ENCODE measurements at regions not wholly inside any gene's neighbourhood (a gene's known extent, or its start where the extent isn't known, plus 50 kb on each side); places are given as distances from the start of the nearest gene placed in this dataset.

DNA sequence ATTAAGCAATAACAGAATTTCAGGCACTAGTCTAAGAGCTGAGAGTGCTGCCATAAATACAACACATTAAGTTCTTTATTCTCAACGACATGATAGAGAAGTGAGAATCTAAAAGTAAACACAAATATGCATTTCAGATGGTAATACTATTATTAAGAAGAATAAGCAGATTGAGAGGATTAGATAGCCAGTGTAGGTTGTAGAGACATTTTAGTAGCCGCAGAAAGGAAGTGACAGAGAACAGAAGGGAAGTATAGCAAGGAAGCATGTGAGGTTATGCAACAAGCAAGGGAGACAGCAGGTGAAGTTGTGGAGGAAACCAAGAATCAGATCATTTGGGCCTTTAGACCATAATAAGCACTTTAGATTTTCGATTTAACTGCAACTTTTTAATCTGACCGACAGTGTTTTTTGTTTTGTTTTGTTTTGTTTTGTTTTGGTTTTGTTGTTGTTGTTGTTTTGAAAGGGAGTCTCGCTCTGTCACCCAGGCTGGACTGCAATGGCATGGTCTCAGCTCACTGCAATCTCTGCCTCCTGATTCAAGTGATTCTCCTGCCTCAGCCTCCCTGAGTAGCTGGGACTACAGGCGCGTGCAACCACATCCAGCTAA is 737.0 kb upstream of the ADGRB3 start:
- Histone ChIP-seq H2AK5ac (ENCODE audit: low read depth, low read length) (no peak overlapping the region), H4K91ac (replicated peaks; ENCODE audit: insufficient read length, low read length) (no peak overlapping the region), H2AFZ (ENCODE audit: low read length) (no peak overlapping the region), H4K8ac (ENCODE audit: extremely low read depth, insufficient read depth, low read length) (no peak overlapping the region), H3K27ac (ENCODE audit: low read depth, low read length) (no peak overlapping the region), H3K23ac (ENCODE audit: insufficient read length) (no peak overlapping the region), H3K79me2 (ENCODE audit: control insufficient read depth in 1 of 2, insufficient read depth in 2 of 2, low read length in 2 of 2) (no peaks in the 10 kb centered on the region), H3K23me2 (ENCODE audit: low read depth, low read length) (no peaks in the 10 kb centered on the region), H2BK12ac (ENCODE audit: low read depth, low read length) (no peak overlapping the region), H3K9ac (replicated peaks in 1 of 4; ENCODE audit: extremely low read depth in 1 of 4, low read depth in 3 of 4, low read length in 3 of 4) (no peak overlapping the region), H3K4ac (replicated peaks; ENCODE audit: insufficient read length, low read depth, low read length) (no peak overlapping the region), H3K36me3 (ENCODE audit: control insufficient read depth in 2 of 4, insufficient read depth in 4 of 4, low read length in 3 of 4) (no peaks in the 10 kb centered on the region), H2BK15ac (ENCODE audit: low read length) (no peak overlapping the region), H2BK5ac (ENCODE audit: low read depth, low read length) (no peak overlapping the region), H4K20me1 (replicated peaks in 1 of 2; ENCODE audit: control insufficient read depth in 1 of 2, insufficient read depth in 2 of 2, low read length in 2 of 2) (no peaks in the 10 kb centered on the region), H2BK20ac (ENCODE audit: low read length) (no peak overlapping the region), H3K18ac (ENCODE audit: extremely low read depth, low read length) (no peak overlapping the region), H3K4me1 (replicated peaks in 1 of 4; ENCODE audit: control insufficient read depth in 3 of 4, insufficient read depth in 4 of 4, low read length in 3 of 4) (no peaks in the 10 kb centered on the region), H3K4me3 (ENCODE audit: extremely low read depth in 1 of 4, insufficient read depth in 2 of 4, low read depth in 3 of 4, low read length in 4 of 4) (no peak overlapping the region), H3K79me1 (ENCODE audit: low read depth, low read length) (no peaks in the 10 kb centered on the region), H3K27me3 (replicated peaks in 1 of 4; ENCODE audit: control insufficient read depth in 3 of 4, extremely low read depth in 1 of 4, insufficient read depth in 3 of 4, low read length in 3 of 4) (no peaks in the 10 kb centered on the region), H3K9me3 (ENCODE audit: insufficient read depth in 2 of 2, low read depth in 1 of 2, low read length in 1 of 2) (no peaks in the 10 kb centered on the region; a peak in 1 of 4 replicates), H4K5ac (ENCODE audit: insufficient read length, low read depth, low read length) (no peak overlapping the region), H3K4me2 (ENCODE audit: insufficient read depth in 1 of 2, low read depth in 2 of 2, low read length in 2 of 2) (no peak overlapping the region), H3K14ac (ENCODE audit: insufficient read length) (no peak overlapping the region), H2BK120ac (replicated peaks; ENCODE audit: low read depth, low read length) (no peak overlapping the region), H3K56ac (replicated peaks; ENCODE audit: insufficient read length, low read depth, low read length) (no peak overlapping the region)
- ChIA-PET POLR2A (ENCODE audit: partially characterized antibody) (no interaction called here), CTCF (ENCODE audit: partially characterized antibody) (interaction anchor here (0.7 kb wide), 1 partner anchor 302 kb away, joined by 3 read pairs; no protein-coding TSS in a partner anchor)
- no peak for DNase-seq (ENCODE audit: low read depth in 1 of 2, low spot score in 2 of 2)
- 87% methylated on average over 7 of the region's 7 CpGs; no CpG with 5 or more reads in 1 of the 2 experiments for WGBS, 2 experiments (ENCODE audit: extremely low coverage in 1 of 2, insufficient coverage in 1 of 2, insufficient read length in 1 of 2, insufficient replicate concordance in 2 of 2, low coverage in 1 of 2, low lambda C conversion rate in 2 of 2, missing lambda C conversion rate in 1 of 2)
- FAIRE-seq: no peak
- TF ChIP-seq CHD1 (IDR thresholded peaks at IDR 0.05; ENCODE audit: low read depth, low read length) (no peak), HDAC2 (IDR thresholded peaks at IDR 0.05; ENCODE audit: borderline replicate concordance in 1 of 2, low read depth in 2 of 2, low read length in 2 of 2) (no peak), RFX5 (IDR thresholded peaks at IDR 0.05; ENCODE audit: borderline replicate concordance, low read depth, low read length) (no peak), JUND (IDR thresholded peaks at IDR 0.05; ENCODE audit: low read length) (no peak), MAFK (IDR thresholded peaks at IDR 0.05; ENCODE audit: low read depth, low read length) (no peak), RNF2 (IDR thresholded peaks at IDR 0.05; ENCODE audit: borderline replicate concordance, low read depth, low read length, missing control alignments, poor library complexity, severe bottlenecking) (no peak), KDM4A (IDR thresholded peaks at IDR 0.05; ENCODE audit: low read depth, low read length, severe bottlenecking) (no peak), BRCA1 (IDR thresholded peaks at IDR 0.05; ENCODE audit: low read depth, low read length) (no peak), BACH1 (IDR thresholded peaks at IDR 0.05; ENCODE audit: low read length) (no peak), SP4 (IDR thresholded peaks at IDR 0.05; ENCODE audit: low read length) (no peak), CEBPB (IDR thresholded peaks at IDR 0.05; ENCODE audit: low read depth, low read length) (no peak), NANOG (IDR thresholded peaks at IDR 0.05; ENCODE audit: insufficient read depth, low read depth, low read length, poor library complexity, severe bottlenecking) (no peak), CBX5 (IDR thresholded peaks at IDR 0.05; ENCODE audit: low read depth, low read length) (no peak), EP300 (IDR thresholded peaks at IDR 0.05; ENCODE audit: borderline replicate concordance in 1 of 2, low read depth in 2 of 2, low read length in 2 of 2) (no peak)

All from H1 (cell line).